Suppressor macrophage treated with lipopolysaccharide for 4 hours (primary cell): ENCODE measurements at regions not wholly inside any gene's neighbourhood (a gene's known extent, or its start where the extent isn't known, plus 50 kb on each side); places are given as distances from the start of the nearest gene placed in this dataset.
A peak's percentile ranks its signal among the peaks of the same experiment; 100 is the strongest.

Experiments used
- DNase-seq: peaks from one replicate; pipeline ENCODE4 v3.0.0-alpha.2; 2020

GRCh38 chr2:42969231-42970150 is 177.1 kb upstream of the HAAO start:
- no peak for DNase-seq

DNA sequence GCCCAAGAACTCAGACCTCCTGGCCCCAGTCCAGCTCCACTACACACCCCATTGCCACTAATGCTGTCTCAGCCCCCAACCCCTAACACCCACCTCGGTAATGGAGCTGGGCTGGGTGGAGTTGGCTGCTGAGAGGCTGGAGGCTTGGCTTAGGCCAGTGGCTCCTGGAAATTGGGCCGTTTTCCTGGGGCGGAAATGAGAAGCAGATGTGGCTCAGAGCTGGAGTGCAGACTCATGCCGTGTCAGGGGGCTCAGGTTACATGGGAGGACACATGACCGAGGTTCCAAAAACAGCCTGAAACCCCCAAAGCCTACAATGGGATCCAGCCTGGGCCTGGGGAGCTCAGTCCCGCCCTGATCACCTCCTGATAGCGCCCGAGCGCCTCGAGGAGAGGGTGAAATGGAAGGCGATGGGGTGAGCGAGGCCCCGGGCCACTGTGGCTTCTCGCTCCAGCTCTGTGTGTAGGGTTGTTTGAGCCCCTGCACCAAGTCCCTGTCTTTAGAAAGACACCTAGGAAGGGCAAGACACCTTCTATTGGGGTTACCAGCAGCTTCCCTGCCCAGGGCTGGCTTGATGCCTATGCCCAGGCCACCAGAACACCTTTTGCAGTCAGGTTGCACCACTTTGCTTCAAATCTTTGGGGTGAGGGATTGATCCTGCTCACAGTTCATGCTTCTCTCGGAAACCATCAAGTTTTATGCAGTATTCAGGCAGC is 175.7 kb upstream of the HAAO start:
- no peak for DNase-seq

- DNase-seq: no peak
These were observed 173.5 kb upstream of the HAAO start for GRCh38 chr2:42965910-42966309.

DNA sequence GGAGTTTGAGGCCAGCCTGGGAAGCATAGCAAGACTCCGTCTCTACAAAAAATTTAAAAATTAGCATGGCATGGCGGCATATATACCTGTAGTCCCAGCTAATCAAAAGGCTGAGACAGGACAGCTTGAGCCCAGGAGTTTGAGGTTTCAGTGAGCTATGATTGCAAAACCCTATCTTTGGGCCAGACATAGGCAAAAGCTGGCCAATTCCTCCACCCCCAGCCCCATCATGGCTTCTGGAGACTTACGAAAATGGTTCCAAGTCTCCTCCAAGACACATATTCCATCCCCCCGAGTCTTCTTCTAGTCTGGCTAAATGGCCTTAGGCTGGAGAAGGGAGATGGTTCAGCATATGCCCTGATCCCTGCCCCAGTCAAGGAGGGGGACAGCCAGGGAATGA is 172.8 kb upstream of the HAAO start:
- no peak for DNase-seq

GRCh38 chr2:42964439-42965083 is 172.2 kb upstream of the HAAO start:
- no peak for DNase-seq

- DNase-seq: no peak
These were observed 171.2 kb upstream of the HAAO start for GRCh38 chr2:42963452-42964068.

DNA sequence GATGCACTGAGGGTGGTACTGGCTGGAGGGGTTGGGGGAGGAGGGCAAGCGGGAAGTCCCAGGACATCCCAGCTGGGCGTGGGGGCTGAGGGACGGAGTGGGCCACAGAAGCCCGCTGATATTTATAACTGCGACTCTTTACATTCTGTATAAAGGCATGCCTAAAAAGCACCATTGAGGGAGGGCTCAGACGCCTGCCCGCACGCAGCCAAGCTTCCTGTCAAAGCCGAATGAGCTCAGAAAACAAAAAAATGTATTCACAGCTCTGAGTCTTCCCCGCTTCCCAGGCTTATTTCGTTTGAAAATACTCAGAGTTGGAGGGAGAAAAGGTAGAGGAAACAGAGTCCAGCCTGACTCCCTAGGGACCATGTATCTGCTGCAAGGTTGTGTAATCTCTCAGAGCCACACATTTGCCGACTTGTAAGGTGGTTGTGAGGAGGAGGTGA is 170.1 kb upstream of the HAAO start:
- DNase-seq: peak; percentile 39

DNA sequence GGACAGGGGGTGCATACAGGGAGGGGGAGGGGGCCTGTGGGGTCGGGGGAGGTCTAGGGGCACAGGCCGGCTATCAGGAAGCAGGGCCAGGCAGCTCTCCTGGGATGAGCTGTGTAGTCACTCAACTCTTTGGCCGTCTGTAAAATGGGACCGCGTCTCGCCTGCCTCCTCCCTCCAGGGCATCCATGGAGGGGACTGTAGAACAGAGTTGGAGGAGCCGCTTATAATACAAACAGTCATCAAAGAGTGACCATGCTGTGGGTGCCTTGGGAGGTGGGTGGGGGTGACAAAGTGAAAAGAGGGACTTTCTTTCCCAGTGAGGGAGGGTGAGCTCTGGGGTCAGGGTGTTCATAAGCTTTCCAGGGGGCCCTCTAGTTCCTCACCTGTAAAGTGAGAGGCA is 169.6 kb upstream of the HAAO start:
- no peak for DNase-seq

DNA sequence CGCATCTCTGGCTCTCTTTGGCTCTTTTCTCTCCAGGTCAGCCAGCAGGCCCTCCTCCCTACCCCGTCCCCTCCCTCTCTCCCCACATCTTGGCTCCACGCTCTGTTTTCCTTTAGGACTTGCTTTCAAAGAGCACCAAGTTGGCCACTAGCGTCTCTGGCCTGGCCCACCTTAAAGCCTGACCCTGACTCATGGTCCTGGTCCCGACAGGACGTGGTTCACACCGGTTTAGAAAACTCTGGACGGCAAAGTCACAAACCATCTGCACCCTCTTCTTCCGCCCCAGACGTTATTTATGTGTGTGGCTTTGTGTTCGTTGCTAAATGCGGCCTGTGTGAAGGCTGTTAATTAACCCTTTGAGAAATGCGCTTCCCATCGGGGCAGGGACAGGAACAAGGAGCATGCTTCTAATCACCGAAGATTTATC is 169.0 kb upstream of the HAAO start:
- DNase-seq: no peak

GRCh38 chr2:42960842-42961180 is 168.4 kb upstream of the HAAO start:
- DNase-seq: no peak

GRCh38 chr2:42960002-42960841 is 167.8 kb upstream of the HAAO start:
- no peak for DNase-seq

- DNase-seq: no peak
These were observed 167.0 kb upstream of the HAAO start for GRCh38 chr2:42959234-42960001.

GRCh38 chr2:42958741-42959233 is 166.4 kb upstream of the HAAO start:
- no peak for DNase-seq

DNA sequence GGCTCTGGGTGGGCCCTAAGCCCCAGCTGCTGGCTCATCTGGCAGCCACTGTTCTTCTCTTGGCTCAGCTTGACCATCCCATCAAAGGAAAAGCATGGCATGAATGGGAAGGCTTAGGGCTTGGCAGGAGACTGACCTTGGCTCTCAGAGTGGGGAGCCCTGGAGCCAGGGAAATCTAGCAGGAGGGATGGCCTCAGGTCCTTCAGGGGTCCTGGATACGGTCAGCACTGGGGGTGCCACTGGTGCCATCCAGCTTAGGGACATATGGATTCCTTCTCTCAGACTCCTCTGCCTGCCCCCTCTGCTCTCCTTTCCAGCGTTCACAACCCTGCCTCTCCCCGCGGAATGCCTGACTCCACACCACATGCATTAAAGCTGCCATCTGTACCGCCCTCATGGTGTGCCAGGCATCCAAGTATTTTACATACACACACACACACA is 165.5 kb upstream of the HAAO start:
- no peak for DNase-seq

DNA sequence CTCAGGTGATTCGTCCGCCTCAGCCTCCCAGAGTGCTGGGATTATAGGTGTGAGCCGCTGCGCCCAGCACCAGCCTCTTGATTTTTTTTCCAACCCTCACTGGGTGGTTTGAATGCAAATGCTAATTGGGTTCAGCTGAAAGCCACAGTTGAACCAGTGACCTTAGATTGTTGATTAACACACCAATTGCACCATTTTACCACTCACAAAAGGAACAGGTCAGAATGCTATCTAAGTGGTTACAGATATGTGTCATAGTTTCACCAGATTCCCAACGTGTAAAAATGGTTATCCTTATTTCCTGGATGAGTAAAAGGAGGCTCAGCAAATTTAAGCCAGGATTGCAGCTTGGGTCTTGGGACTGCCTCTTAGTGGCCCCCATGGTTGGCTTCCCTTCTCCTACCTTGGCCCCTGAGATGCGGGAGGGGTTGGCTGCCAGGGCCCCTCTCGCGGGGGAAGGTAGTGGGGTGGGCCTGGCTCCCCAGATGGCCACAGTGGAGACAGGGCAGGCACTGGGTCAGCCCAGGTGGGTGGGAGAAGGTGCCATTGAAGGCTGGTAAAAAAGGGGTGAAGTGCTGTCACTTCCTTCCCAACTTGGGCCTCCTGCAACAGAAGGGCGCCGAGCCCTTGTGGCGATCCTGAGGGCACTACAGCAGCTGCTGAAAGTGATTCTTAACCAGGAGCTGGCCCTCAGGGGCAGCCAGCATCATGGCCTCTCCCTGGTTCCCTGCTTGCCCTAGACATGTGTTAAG is 164.9 kb upstream of the HAAO start:
- DNase-seq: no peak

- no peak for DNase-seq
These were observed 162.0 kb upstream of the HAAO start for GRCh38 chr2:42954227-42954962.

GRCh38 chr2:42953216-42953615 is 160.8 kb upstream of the HAAO start:
- no peak for DNase-seq

DNA sequence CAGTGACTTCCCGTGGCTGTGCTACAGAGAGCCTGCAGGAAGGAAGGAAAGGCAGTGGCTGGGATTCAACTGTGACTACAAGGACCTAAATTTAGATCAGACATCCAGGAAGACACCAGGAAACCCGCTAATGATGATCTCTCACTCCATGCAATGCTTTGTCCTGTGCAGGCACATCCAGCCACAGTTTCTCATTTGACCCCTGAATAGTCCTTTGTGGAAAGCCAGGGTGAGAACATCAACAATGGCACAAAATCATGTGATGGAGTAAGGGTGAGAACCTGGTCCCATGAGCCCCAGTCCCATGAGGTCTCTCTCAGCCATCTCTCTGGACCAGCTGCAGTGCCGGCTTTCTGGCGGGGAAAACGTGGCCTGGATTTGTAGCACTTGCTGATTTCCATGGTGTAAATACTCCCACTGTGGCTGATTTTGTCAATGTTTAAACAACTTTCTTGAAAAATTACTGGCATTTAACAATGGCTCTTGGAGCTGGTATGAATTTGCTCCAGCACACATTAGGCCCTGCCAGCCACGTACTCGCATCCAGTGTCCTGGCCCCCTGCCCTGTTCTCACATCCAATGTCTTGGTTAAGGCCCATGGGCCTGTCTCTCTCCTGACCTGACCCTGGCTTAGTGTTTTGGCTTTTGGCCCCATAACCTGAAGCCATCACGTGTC is 159.0 kb upstream of the HAAO start:
- no peak for DNase-seq

- no peak for DNase-seq
These were observed 156.7 kb upstream of the HAAO start for GRCh38 chr2:42949125-42949524.
